Muscle layer of duodenum (tissue), 2 donors: ENCODE measurements at regions not wholly inside any gene's neighbourhood (a gene's known extent, or its start where the extent isn't known, plus 50 kb on each side); places are given as distances from the start of the nearest gene placed in this dataset.

Source experiments
- H3K27ac ChIP-seq: one replicate; pipeline ENCODE4 v1.7.0; 2013; ENCODE audit warnings: mild to moderate bottlenecking, low read length
- H3K27me3 ChIP-seq: one replicate; pipeline ENCODE4 v1.7.0; 2013; ENCODE audit warnings: low read depth, mild to moderate bottlenecking, control low read depth, low read length
- H3K36me3 ChIP-seq, 2 donors: one replicate each; pipeline ENCODE4 v1.7.0; 2013; ENCODE audit warnings: low read length in 2 of 2, control low read depth in 1 of 2, mild to moderate bottlenecking in 1 of 2; ENCODE audit not compliant: insufficient read depth in 2 of 2, control insufficient read depth in 1 of 2
- H3K4me1 ChIP-seq, 2 donors: one replicate each; pipeline ENCODE4 v1.7.0; 2013; ENCODE audit warnings: low read length in 2 of 2, mild to moderate bottlenecking in 2 of 2, control low read depth in 1 of 2, moderate library complexity in 1 of 2; ENCODE audit not compliant: insufficient read depth in 2 of 2, control insufficient read depth in 1 of 2
- H3K4me3 ChIP-seq, 2 donors: one replicate each; pipeline ENCODE4 v1.7.0; 2013; ENCODE audit warnings: low read length in 2 of 2, low read depth in 1 of 2, mild to moderate bottlenecking in 1 of 2
- H3K9me3 ChIP-seq, 2 donors: one replicate each; pipeline ENCODE4 v1.7.0; 2013; ENCODE audit warnings: low read length in 2 of 2, control low read depth in 1 of 2, mild to moderate bottlenecking in 1 of 2; ENCODE audit not compliant: control insufficient read depth in 1 of 2
- donor health status: healthy.

GRCh38 chr5:1703352-1704050, 96.1 kb downstream of the MRPL36 start:
- H3K36me3 ChIP-seq = no peaks in the 10 kb centered on the region
- no peak overlapping the region for H3K27ac ChIP-seq
- H3K4me1 ChIP-seq = no peaks in the 10 kb centered on the region
- no peaks in the 10 kb centered on the region for H3K9me3 ChIP-seq
- H3K4me3 ChIP-seq = no peak overlapping the region
- H3K27me3 ChIP-seq = no peaks in the 10 kb centered on the region

- Histone ChIP-seq H3K27me3 (no peaks in the 10 kb centered on the region), H3K9me3 (no peaks in the 10 kb centered on the region), H3K4me3 (no peak overlapping the region), H3K36me3 (no peaks in the 10 kb centered on the region), H3K4me1 (no peaks in the 10 kb centered on the region), H3K27ac (no peak overlapping the region)
These were observed 97.3 kb downstream of the MRPL36 start for GRCh38 chr5:1702318-1702717.

- no peaks in the 10 kb centered on the region for H3K36me3 ChIP-seq
- H3K9me3 ChIP-seq = no peaks in the 10 kb centered on the region
- no peaks in the 10 kb centered on the region for H3K27me3 ChIP-seq
- no peaks in the 10 kb centered on the region for H3K4me1 ChIP-seq
- no peak overlapping the region for H3K27ac ChIP-seq
- no peak overlapping the region for H3K4me3 ChIP-seq
These were observed 97.8 kb downstream of the MRPL36 start for GRCh38 chr5:1701884-1702283.

GRCh38 chr5:1701216-1701864, 98.3 kb downstream of the MRPL36 start:
- no peaks in the 10 kb centered on the region for H3K4me1 ChIP-seq
- H3K27me3 ChIP-seq = no peaks in the 10 kb centered on the region
- no peak overlapping the region for H3K4me3 ChIP-seq
- H3K36me3 ChIP-seq = no peaks in the 10 kb centered on the region
- no peak overlapping the region for H3K27ac ChIP-seq
- no peaks in the 10 kb centered on the region for H3K9me3 ChIP-seq

GRCh38 chr5:1699394-1699793, 100.2 kb downstream of the MRPL36 start:
- Histone ChIP-seq H3K27ac (no peak overlapping the region), H3K4me1 (no peaks in the 10 kb centered on the region), H3K27me3 (no peaks in the 10 kb centered on the region), H3K9me3 (no peaks in the 10 kb centered on the region), H3K36me3 (no peaks in the 10 kb centered on the region), H3K4me3 (no peak overlapping the region)

GRCh38 chr5:1698589-1699316, 100.9 kb downstream of the MRPL36 start:
- no peaks in the 10 kb centered on the region for H3K27me3 ChIP-seq
- H3K36me3 ChIP-seq = no peaks in the 10 kb centered on the region
- no peaks in the 10 kb centered on the region for H3K9me3 ChIP-seq
- no peak overlapping the region for H3K27ac ChIP-seq
- H3K4me1 ChIP-seq = no peaks in the 10 kb centered on the region
- no peak overlapping the region for H3K4me3 ChIP-seq

GRCh38 chr5:1692381-1692780, 107.3 kb downstream of the MRPL36 start:
- Histone ChIP-seq H3K27ac (no peak overlapping the region), H3K36me3 (no peaks in the 10 kb centered on the region), H3K4me3 (no peak overlapping the region)

GRCh38 chr5:1687301-1687970, 112.2 kb downstream of the MRPL36 start:
- peaks cover 0 to 15% of the 10 kb centered on the region in 2 donors for H3K9me3 ChIP-seq
- no peaks in the 10 kb centered on the region for H3K27me3 ChIP-seq
- H3K4me3 ChIP-seq = no peak overlapping the region
- H3K4me1 ChIP-seq = no peaks in the 10 kb centered on the region
- H3K27ac ChIP-seq = no peak overlapping the region
- no peaks in the 10 kb centered on the region for H3K36me3 ChIP-seq

More at GRCh38 chr5:1692381-1692780, 107.3 kb downstream of the MRPL36 start:
- Histone ChIP-seq H3K4me1 (no peaks in the 10 kb centered on the region), H3K27me3 (no peaks in the 10 kb centered on the region), H3K9me3 (peaks cover 0 to 15% of the 10 kb centered on the region in 2 donors)

GRCh38 chr5:1686016-1686802, 113.4 kb downstream of the MRPL36 start:
- Histone ChIP-seq H3K27me3 (peaks cover 3% of the 10 kb centered on the region), H3K27ac (no peak overlapping the region), H3K4me1 (no peaks in the 10 kb centered on the region), H3K4me3 (no peak overlapping the region), H3K9me3 (peaks cover 0 to 15% of the 10 kb centered on the region in 2 donors), H3K36me3 (no peaks in the 10 kb centered on the region)

- Histone ChIP-seq H3K27me3 (peaks cover 4% of the 10 kb centered on the region), H3K4me1 (no peaks in the 10 kb centered on the region), H3K9me3 (peaks cover 0 to 15% of the 10 kb centered on the region in 2 donors), H3K27ac (no peak overlapping the region), H3K36me3 (no peaks in the 10 kb centered on the region), H3K4me3 (no peak overlapping the region)
These were observed 114.6 kb downstream of the MRPL36 start for GRCh38 chr5:1685066-1685465.
